NCI-H82 treated with DMSO at 0.1 percent for 48 hours (cell line): ENCODE measurements at regions not wholly inside any gene's neighbourhood (a gene's known extent, or its start where the extent isn't known, plus 50 kb on each side); places are given as distances from the start of the nearest gene placed in this dataset.
"Not testable (repeated sequence)": the region's sequence is repeated elsewhere in the genome, so short reads cannot be mapped to it uniquely, and the experiment has no call there.

Source experiments
- DNase-seq: peaks from one replicate; lab custom pipeline; 2025; ENCODE audit not compliant: unreplicated experiment; lab: John Stamatoyannopoulos, UW

- no peak for DNase-seq
These were observed 659.8 kb downstream of the CPS1 start for GRCh38 chr2:211216221-211216620.

GRCh38 chr2:211219548-211219947 is 663.1 kb downstream of the CPS1 start:
- not testable (repeated sequence) for DNase-seq

GRCh38 chr2:211225784-211226183 is 669.4 kb downstream of the CPS1 start:
- no peak for DNase-seq

- no peak for DNase-seq
These were observed 672.2 kb downstream of the CPS1 start for GRCh38 chr2:211228559-211228958.

GRCh38 chr2:211237586-211238275 is 681.3 kb downstream of the CPS1 start:
- DNase-seq: no peak

GRCh38 chr2:211241891-211242290 is 685.5 kb downstream of the CPS1 start:
- DNase-seq: no peak

GRCh38 chr2:211247751-211248150 is 691.4 kb downstream of the CPS1 start:
- no peak for DNase-seq

GRCh38 chr2:211248841-211249240 is 692.4 kb downstream of the CPS1 start:
- DNase-seq: no peak

GRCh38 chr2:211251016-211251415 is 694.6 kb downstream of the CPS1 start:
- DNase-seq: no peak

GRCh38 chr2:211258646-211259335 is 702.4 kb downstream of the CPS1 start:
- DNase-seq: no peak

- no peak for DNase-seq
These were observed 703.6 kb downstream of the CPS1 start for GRCh38 chr2:211259831-211260476.

- DNase-seq: no peak
These were observed 713.9 kb downstream of the CPS1 start for GRCh38 chr2:211270257-211270656.

GRCh38 chr2:211281430-211282073 is 725.2 kb downstream of the CPS1 start:
- no peak for DNase-seq

- no peak for DNase-seq
These were observed 746.3 kb downstream of the CPS1 start for GRCh38 chr2:211302676-211303075.

GRCh38 chr2:211306929-211307328 is 750.5 kb downstream of the CPS1 start:
- DNase-seq: no peak
